ENCODE measurements at regions not wholly inside any gene's neighbourhood (a gene's known extent, or its start where the extent isn't known, plus 50 kb on each side); places are given as distances from the start of the nearest gene placed in this dataset.

DNA sequence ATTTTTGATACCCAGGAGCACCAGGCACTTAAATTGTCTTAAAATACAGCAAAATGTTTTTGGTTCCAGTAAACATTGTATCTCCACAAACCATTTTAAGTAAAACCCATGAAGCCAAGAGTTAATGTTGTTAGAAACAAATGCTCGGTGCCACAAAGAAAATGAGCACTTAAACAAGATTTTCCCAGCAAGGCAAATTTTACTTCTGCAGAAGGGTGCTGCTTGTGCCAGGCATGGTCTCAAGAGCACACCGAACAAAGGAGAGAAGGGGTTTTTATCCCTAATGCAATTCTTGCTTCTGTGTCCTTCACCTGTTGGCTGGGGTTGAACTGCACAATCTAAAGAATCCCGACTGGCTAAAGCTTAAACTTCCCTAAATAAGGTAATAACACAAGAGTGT, 286.7 kb downstream of the ADCYAP1 start:
- H3K4me1 Mint-ChIP-seq (ENCODE audit: low read depth) = no peaks in the 10 kb centered on the region
- no peaks in the 10 kb centered on the region for H3K27me3 Mint-ChIP-seq
- no peak overlapping the region for H3K4me3 Mint-ChIP-seq (ENCODE audit: low read depth)
- no peak for DNase-seq (ENCODE audit: low spot score, unreplicated experiment)
- peaks cover 10% of the 10 kb centered on the region for H3K9me3 Mint-ChIP-seq (ENCODE audit: low read depth)
- no peak overlapping the region for H3K27ac Mint-ChIP-seq
- TF ChIP-seq, protein P1, sequence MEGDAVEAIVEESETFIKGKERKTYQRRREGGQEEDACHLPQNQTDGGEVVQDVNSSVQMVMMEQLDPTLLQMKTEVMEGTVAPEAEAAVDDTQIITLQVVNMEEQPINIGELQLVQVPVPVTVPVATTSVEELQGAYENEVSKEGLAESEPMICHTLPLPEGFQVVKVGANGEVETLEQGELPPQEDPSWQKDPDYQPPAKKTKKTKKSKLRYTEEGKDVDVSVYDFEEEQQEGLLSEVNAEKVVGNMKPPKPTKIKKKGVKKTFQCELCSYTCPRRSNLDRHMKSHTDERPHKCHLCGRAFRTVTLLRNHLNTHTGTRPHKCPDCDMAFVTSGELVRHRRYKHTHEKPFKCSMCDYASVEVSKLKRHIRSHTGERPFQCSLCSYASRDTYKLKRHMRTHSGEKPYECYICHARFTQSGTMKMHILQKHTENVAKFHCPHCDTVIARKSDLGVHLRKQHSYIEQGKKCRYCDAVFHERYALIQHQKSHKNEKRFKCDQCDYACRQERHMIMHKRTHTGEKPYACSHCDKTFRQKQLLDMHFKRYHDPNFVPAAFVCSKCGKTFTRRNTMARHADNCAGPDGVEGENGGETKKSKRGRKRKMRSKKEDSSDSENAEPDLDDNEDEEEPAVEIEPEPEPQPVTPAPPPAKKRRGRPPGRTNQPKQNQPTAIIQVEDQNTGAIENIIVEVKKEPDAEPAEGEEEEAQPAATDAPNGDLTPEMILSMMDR (IDR thresholded peaks at IDR 0.05; ENCODE audit: unreplicated experiment) = no peak
- H3K36me3 Mint-ChIP-seq (ENCODE audit: insufficient read depth) = no peaks in the 10 kb centered on the region

DNA sequence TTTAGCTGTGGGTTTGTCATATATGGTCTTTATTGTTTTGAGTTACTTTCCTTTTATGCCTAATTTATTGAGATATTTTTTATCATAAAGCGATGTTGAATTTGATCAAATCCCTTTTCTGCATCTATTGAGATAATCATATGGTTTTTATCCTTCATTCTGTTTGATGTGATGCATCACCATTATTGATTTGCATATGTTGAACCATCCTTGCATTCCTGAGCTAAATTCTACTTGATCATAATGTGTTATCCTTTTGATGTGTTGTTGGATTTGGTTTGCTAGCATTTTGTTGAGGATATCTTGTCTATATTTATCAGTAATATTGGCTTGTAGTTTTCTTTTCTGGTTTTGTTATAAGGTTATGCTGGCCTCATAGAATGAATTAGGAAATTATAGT, 308.5 kb downstream of the ADCYAP1 start:
- H3K4me3 Mint-ChIP-seq (ENCODE audit: low read depth) = no peak overlapping the region
- no peaks in the 10 kb centered on the region for H3K4me1 Mint-ChIP-seq (ENCODE audit: low read depth)
- no peaks in the 10 kb centered on the region for H3K27me3 Mint-ChIP-seq
- no peak overlapping the region for H3K27ac Mint-ChIP-seq
- TF ChIP-seq, protein P1 (IDR thresholded peaks at IDR 0.05; ENCODE audit: unreplicated experiment) = no peak
- peaks cover 1% of the 10 kb centered on the region for H3K36me3 Mint-ChIP-seq (ENCODE audit: insufficient read depth)
- DNase-seq (ENCODE audit: low spot score, unreplicated experiment) = no peak
- H3K9me3 Mint-ChIP-seq (ENCODE audit: low read depth) = peaks cover 28% of the 10 kb centered on the region

GRCh38 chr18:1222880-1223279, 318.2 kb downstream of the ADCYAP1 start:
- TF ChIP-seq, protein P1 (IDR thresholded peaks at IDR 0.05; ENCODE audit: unreplicated experiment) = no peak
- Mint-ChIP-seq H3K4me3 (ENCODE audit: low read depth) (no peak overlapping the region), H3K9me3 (ENCODE audit: low read depth) (no peaks in the 10 kb centered on the region), H3K4me1 (ENCODE audit: low read depth) (peaks cover 8% of the 10 kb centered on the region), H3K36me3 (ENCODE audit: insufficient read depth) (no peaks in the 10 kb centered on the region), H3K27me3 (no peaks in the 10 kb centered on the region), H3K27ac (no peak overlapping the region)
- no peak for DNase-seq (ENCODE audit: low spot score, unreplicated experiment)

GRCh38 chr18:1227025-1227424, 322.4 kb downstream of the ADCYAP1 start:
- Mint-ChIP-seq H3K36me3 (ENCODE audit: insufficient read depth) (peaks cover 6% of the 10 kb centered on the region), H3K27me3 (no peaks in the 10 kb centered on the region), H3K27ac (no peak overlapping the region), H3K4me1 (ENCODE audit: low read depth) (peaks cover 6% of the 10 kb centered on the region), H3K4me3 (ENCODE audit: low read depth) (no peak overlapping the region), H3K9me3 (ENCODE audit: low read depth) (peaks cover 15% of the 10 kb centered on the region)
- no peak for DNase-seq (ENCODE audit: low spot score, unreplicated experiment)
- TF ChIP-seq, protein P1 (IDR thresholded peaks at IDR 0.05; ENCODE audit: unreplicated experiment) = no peak

DNA sequence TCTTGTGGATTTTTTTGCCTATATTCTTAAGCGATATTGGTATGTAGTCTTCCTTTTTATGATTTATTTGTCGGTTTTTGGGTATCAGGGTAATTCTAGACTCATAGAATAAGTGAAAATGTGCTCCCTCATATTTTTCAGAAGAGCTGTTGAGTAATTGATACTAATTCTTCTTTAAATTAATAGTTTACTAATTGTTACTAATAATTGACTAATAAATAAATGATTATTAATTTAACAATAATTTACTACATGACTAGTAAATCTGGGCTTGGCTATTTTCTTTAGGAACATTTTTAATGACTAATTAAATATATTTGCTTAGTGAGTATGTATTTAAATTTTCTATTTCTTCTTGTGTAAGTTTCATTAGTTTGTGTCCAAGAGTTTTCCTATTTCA, 325.0 kb downstream of the ADCYAP1 start:
- H3K27ac Mint-ChIP-seq = no peak overlapping the region
- DNase-seq (ENCODE audit: low spot score, unreplicated experiment) = no peak
- no peak overlapping the region for H3K4me3 Mint-ChIP-seq (ENCODE audit: low read depth)
- peaks cover 18% of the 10 kb centered on the region for H3K36me3 Mint-ChIP-seq (ENCODE audit: insufficient read depth)
- no peaks in the 10 kb centered on the region for H3K27me3 Mint-ChIP-seq
- H3K4me1 Mint-ChIP-seq (ENCODE audit: low read depth) = no peaks in the 10 kb centered on the region
- peaks cover 38% of the 10 kb centered on the region for H3K9me3 Mint-ChIP-seq (ENCODE audit: low read depth)
- TF ChIP-seq, protein P1 (IDR thresholded peaks at IDR 0.05; ENCODE audit: unreplicated experiment) = no peak
